Gastroesophageal sphincter (tissue), 3 donors: ENCODE measurements at regions not wholly inside any gene's neighbourhood (a gene's known extent, or its start where the extent isn't known, plus 50 kb on each side); places are given as distances from the start of the nearest gene placed in this dataset.

Experiments
- CTCF ChIP-seq, 4 experiments: fragments of 200-600 bp in 2 of 4; fragments of 450-650 bp in 2 of 4; sonication (generic) in 1 of 4; IDR thresholded peaks; one replicate each; pipeline ENCODE4 v1.5.1; 2017 to 2019; ENCODE audit warnings: antibody characterized with exemption in 4 of 4, mild to moderate bottlenecking in 2 of 4, moderate library complexity in 2 of 4
- POLR2A ChIP-seq, 2 donors: fragments of 450-650 bp; IDR thresholded peaks; one replicate each; pipeline ENCODE4 v1.6.1; 2017; ENCODE audit warnings: antibody characterized with exemption in 2 of 2, mild to moderate bottlenecking in 2 of 2, moderate library complexity in 1 of 2

GRCh38 chr6:92124200-92124651 lies 1295.1 kb downstream of the EPHA7 start:
- TF ChIP-seq CTCF (IDR thresholded peaks at IDR 0.05) (no peak), POLR2A (IDR thresholded peaks at IDR 0.05) (no peak)
